ENCODE measurements at regions not wholly inside any gene's neighbourhood (a gene's known extent, or its start where the extent isn't known, plus 50 kb on each side); places are given as distances from the start of the nearest gene placed in this dataset.

DNA sequence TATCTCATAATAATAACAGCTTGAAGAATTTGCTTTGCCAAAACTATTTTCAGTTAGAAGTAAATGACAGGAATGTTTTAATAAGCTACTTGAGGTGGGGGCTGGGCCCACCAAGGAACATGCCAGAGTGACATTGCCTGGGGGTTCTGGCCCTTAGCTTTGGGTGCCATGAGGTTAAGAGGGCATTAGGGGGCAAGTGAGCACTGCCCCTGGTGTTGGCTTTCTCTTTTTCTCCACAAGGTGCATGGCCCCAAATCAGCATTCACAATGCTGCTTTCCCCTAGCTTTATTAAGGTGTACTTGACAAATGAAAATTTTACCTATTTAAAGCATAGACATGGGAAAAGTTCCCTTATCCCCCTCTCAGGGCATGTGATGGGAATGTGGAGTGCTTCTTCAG, 305.4 kb downstream of the TENT4A start:
- no peak for DNase-seq

GRCh38 chr5:7036192-7036835, 323.1 kb downstream of the TENT4A start:
- no peak for DNase-seq

GRCh38 chr5:7039074-7039473, 325.8 kb downstream of the TENT4A start:
- no peak for DNase-seq

DNA sequence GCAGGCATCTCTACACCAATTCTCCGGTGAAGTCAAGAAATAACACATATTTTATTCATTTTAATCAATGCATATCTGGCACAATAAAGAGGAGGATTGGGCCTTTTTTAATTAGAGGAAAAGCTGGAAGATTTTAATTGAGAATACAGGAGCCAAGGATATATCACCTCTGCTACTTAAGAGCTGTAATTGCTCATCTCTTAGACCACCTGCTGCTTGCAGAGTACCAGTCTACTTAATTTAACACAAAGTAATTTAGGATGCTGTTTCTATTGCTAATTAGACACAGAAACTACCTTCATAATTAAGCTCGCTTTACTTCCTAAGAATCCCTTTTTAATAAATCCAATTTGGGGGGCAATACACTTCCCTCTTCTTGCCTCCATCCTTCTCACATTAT, 326.9 kb downstream of the TENT4A start:
- no peak for DNase-seq

- DNase-seq = no peak
These were observed 330.6 kb downstream of the TENT4A start for GRCh38 chr5:7043797-7044196.

DNA sequence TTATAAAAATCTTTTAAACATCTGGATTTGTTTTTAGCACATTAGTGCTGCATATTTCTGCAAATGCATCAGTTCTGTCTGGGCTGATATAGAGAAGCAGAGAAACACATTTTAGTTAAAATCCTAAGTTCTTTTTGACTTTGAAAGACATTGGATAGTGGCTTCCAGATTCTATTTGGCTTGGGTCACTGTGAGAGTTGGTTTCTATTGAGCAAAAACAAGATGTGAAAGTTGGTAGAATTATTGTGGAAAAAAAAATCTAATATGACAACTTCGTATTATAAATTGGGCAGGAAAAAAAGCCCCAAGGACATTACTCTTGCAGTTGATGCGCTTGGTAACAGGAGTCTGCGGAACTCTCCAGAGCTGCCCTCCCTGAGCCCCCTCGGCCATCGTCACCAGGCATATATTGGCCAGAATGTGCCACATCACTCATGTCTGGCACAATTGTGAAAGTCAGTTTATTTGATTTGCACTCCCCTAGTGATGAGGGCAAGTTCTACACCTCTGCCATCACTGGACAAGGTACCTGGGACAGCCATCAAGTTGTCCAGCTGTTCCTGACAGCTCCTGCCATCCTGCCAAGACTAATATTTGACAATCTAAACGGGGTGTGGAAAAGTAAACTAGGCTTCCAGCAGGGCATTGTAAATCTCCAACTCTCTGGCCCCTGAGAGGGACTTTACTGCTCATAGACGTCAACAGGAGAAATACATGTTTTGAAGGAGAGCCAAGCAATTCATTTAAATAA, 334.5 kb downstream of the TENT4A start:
- DNase-seq = no peak

DNA sequence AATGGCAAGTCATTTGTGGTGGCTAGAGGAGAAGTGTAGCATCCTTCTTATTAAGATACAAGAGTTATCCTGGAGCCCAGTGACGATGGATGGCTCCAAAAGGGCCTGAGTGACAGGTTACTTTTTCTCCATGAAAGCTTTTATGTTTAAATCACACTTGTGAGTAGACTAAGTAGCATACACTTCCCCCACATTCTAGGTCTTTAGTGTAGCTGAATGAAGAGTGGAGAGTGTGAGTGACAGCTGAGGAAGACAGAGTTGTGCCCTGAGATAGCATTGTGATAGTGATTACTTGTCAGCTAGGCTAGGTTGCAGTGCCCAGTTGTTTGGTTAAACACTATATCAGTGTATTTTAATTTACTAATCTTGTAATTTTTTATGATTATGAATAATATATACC, 337.8 kb downstream of the TENT4A start:
- DNase-seq = no peak

DNA sequence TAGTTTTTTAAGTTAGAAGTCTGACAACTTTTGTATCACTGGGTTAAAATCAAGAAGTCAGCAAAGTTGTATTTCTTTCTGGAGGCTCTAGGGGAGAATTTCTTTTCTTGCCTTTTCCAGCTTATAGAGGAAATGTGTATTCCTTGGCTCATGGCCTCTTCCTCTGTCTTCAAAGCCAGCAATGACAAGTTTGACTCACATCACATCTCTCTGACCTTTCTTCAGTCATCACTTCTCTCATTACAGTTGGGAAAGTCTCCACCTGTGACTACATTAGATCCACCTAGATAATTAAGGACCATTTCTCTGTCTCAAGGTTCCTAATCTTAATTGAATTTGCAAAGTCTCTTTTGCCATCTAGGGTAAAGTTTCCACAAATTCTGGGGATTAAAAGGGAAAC, 339.9 kb downstream of the TENT4A start:
- no peak for DNase-seq

DNA sequence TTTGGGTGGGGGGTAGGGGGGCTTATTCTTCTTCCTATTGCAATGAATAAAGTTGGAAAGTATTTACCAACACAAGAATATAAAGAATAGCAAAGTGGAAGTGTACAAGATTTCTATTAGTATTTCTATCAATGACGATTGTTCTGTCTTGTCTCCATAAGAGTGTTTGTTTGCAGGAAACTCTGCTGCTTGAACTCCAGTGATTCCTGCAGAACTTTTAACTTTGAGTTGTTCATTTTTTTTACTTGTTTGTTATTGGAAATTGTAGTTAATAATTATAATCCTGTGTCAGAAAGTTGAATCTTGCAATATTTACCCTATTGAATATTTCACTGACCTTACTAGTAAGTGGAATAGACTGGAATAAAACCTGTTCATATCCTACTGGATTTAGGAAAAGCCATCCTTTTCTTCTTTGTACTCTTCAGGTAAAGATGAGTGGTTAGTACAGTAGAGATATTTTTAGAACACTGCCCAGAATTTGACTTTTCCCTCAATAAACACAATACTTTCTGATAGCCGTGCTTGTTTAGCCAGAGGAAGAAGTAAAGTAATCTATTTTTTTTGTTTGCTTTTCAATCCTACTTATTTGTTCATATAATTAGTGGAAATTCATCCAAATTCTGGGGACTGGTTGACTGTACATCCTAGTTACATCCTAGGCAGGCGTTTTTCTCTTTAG, 340.4 kb downstream of the TENT4A start:
- DNase-seq = no peak

- no peak for DNase-seq
These were observed 329.3 kb upstream of the ADCY2 start for GRCh38 chr5:7066471-7067235.

DNA sequence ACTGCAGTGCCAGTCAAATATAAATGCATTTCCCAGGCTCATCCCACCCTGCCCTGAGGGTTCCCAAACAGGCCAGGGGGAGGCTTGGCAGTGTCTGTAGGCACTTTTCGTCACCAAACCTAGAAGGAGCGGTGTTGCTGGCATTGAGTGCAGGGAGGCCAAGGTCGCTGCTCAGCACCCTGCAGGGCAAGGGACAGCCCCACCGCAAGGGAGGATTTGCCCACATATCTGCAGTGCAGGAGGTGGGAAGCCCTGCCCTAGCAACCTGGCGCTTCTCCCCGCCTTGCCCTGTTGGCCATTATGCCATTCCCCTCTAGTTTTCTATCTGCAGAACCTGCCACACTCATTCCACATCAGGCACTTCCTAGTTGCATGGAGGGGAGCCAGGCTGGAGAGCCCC, 327.8 kb upstream of the ADCY2 start:
- DNase-seq = no peak

DNA sequence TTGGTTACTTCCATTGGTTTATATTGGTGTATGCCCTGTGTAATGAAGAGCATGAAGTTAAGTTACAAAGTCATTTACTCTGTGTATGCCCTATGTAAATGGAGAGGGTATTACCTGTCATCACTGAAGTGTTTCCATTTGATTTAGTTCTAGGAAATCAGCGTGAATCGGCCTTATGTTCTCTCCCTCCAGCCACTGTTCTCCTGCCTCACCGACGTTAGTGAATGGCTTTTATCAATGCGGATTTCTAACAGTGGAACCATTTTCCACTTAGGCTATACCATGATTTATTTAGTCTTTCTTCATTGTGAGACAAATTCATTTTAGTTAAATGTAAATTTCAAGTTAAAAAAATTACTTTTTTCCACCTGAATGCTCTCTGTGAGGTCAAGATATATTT, 327.0 kb upstream of the ADCY2 start:
- DNase-seq = no peak

- DNase-seq = no peak
These were observed 323.8 kb upstream of the ADCY2 start for GRCh38 chr5:7072188-7072587.

DNA sequence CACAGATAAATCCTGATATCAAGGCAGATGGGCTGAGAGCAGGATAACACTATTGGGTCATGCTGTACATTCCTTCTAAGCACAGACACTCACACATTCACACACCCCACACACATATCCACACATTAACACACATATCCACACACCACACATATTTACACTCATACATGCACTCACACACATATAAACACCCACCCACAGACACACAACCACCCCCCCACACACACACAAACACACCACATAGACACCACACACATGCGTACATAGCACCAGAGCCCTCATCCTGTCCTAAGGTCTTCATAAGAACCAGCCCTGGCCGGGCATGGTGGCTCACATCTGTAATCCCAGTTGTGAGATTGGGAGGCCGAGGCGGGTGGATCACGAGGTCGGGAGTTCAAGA, 322.3 kb upstream of the ADCY2 start:
- no peak for DNase-seq

- no peak for DNase-seq
These were observed 321.8 kb upstream of the ADCY2 start for GRCh38 chr5:7074176-7074575.

DNA sequence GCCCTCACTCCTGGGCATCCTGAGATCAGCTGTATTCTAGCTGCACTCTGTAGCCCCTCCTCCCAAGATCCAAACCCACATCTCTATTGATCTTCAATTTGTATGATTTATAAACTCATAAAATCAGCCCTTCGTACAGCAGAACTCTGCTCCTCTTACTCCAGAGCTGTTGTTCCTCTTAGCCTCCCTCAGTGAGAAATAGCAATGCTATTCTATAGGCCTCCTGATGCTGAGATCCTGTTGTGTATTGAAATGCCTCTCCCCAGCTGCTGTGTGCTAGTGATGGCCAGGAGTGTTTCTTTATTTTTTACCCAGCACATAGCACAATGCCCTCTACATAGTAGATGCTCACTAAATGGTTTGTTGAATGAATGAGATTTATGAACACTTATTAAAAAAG, 320.5 kb upstream of the ADCY2 start:
- DNase-seq = no peak

DNA sequence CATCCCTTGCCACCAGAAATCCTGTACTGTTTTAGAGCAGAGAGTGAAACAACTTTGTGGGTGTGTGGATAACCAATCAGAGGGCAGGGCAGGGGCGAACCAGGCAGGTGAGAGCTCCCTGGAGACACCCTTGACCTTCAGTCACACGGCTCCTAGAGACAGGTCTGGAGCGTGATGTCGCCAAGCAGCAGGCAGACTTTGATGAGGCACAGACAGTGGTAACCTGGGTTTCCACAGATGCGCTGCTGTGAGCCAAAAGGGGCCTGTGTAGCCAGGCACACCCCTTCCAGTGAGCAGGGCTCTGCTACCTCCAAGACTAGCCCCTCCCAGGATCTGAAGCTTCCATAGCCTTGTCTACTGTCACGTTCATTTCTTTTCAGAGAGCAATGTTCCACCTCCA, 317.8 kb upstream of the ADCY2 start:
- DNase-seq = no peak

DNA sequence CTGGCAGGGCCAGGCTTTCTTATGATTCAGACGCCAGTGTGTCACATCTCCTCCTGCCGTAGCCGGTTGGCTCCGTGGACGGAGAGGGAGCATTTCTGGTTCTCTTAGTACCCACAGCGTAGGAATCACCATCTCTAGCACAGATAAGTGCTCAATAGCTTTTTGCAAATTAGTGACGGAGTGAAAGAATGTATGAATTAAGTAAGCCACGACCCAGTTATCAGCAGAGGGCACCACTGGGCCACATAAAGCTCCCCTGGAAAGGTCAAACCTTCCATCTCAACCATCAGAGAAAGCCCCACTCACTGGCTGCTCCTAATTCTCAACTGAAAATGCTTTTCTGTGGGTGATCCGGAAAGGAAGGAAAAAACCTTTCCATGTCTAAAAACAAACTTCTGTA, 317.0 kb upstream of the ADCY2 start:
- DNase-seq = no peak

GRCh38 chr5:7080501-7080900, 315.4 kb upstream of the ADCY2 start:
- DNase-seq = no peak

- DNase-seq = no peak
These were observed 308.1 kb upstream of the ADCY2 start for GRCh38 chr5:7087719-7088297.

GRCh38 chr5:7088849-7089248, 307.1 kb upstream of the ADCY2 start:
- DNase-seq = no peak

- no peak for DNase-seq
These were observed 301.3 kb upstream of the ADCY2 start for GRCh38 chr5:7094626-7095025.

GRCh38 chr5:7096294-7096693, 299.6 kb upstream of the ADCY2 start:
- no peak for DNase-seq

Data from CD4-positive, alpha-beta T cell treated with Interleukin-10 for 1 hour (primary cell).